ENCODE measurements at regions not wholly inside any gene's neighbourhood (a gene's known extent, or its start where the extent isn't known, plus 50 kb on each side); places are given as distances from the start of the nearest gene placed in this dataset.

DNA sequence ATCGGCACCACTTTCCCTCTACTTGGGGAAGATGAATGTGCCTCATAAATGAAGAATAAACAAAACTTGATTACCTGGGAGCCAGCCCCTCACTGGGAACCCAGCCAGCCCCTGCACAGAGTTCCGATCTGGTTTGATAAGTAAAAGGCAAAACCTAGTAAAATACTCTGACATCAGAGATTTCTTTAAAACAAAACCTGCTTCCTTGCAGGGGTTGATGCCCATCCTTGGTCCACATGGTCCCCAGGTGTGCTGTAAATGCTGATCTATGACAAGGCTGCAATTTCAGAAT is 218.8 kb upstream of the APCDD1 start:
- Histone ChIP-seq H3K4me2 (ENCODE audit: low read length) (no peak overlapping the region), H3K9me2 (ENCODE audit: insufficient read depth) (no peaks in the 10 kb centered on the region), H4K20me1 (ENCODE audit: insufficient read depth) (no peaks in the 10 kb centered on the region), H2AFZ (ENCODE audit: low read depth, low read length, poor library complexity, severe bottlenecking) (no peak overlapping the region), H3K9me3 (ENCODE audit: control insufficient read depth in 1 of 2, insufficient read depth in 1 of 2, low read depth in 1 of 2, low read length in 2 of 2) (no peaks in the 10 kb centered on the region), H3K36me3 (ENCODE audit: control insufficient read depth in 1 of 2, insufficient read depth in 2 of 2, low read length in 2 of 2) (no peaks in the 10 kb centered on the region), H3K4me1 (ENCODE audit: control insufficient read depth in 1 of 2, insufficient read depth in 2 of 2, low read length in 2 of 2) (no peaks in the 10 kb centered on the region), H3K27ac (ENCODE audit: low read depth, low read length) (no peak overlapping the region), H3K9ac (ENCODE audit: low read length) (no peak overlapping the region), H3K4me3 (replicated peaks in 1 of 2; ENCODE audit: low read depth in 1 of 2, low read length in 2 of 2) (no peak overlapping the region), H3K79me2 (ENCODE audit: insufficient read depth, low read length) (no peaks in the 10 kb centered on the region), H3K27me3 (ENCODE audit: insufficient read depth, low read length) (no peaks in the 10 kb centered on the region)
- ChIA-PET RAD21 (ENCODE audit: low non-redundant PET in 1 of 2, low total read pairs in 2 of 2, uncharacterized antibody in 2 of 2, unreplicated experiment in 2 of 2) (no interaction called here), POLR2A (no interaction called here), CTCF (no interaction called here)
- DNase-seq (ENCODE audit: low read depth, low spot score) (no peak), ATAC-seq (no peak)
- no TSS peak for BruUV-seq (replicated peaks)
- TF ChIP-seq, protein P1, sequence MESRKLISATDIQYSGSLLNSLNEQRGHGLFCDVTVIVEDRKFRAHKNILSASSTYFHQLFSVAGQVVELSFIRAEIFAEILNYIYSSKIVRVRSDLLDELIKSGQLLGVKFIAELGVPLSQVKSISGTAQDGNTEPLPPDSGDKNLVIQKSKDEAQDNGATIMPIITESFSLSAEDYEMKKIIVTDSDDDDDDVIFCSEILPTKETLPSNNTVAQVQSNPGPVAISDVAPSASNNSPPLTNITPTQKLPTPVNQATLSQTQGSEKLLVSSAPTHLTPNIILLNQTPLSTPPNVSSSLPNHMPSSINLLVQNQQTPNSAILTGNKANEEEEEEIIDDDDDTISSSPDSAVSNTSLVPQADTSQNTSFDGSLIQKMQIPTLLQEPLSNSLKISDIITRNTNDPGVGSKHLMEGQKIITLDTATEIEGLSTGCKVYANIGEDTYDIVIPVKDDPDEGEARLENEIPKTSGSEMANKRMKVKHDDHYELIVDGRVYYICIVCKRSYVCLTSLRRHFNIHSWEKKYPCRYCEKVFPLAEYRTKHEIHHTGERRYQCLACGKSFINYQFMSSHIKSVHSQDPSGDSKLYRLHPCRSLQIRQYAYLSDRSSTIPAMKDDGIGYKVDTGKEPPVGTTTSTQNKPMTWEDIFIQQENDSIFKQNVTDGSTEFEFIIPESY (IDR thresholded peaks at IDR 0.05; ENCODE audit: extremely low read depth, insufficient replicate concordance, low read length) = no peak
- TF ChIP-seq EZH2 (IDR thresholded peaks at IDR 0.05) = no peak
- TF ChIP-seq ELF1 (IDR thresholded peaks at IDR 0.05; ENCODE audit: borderline replicate concordance, low read depth) = no peak
- TF ChIP-seq, protein P2, sequence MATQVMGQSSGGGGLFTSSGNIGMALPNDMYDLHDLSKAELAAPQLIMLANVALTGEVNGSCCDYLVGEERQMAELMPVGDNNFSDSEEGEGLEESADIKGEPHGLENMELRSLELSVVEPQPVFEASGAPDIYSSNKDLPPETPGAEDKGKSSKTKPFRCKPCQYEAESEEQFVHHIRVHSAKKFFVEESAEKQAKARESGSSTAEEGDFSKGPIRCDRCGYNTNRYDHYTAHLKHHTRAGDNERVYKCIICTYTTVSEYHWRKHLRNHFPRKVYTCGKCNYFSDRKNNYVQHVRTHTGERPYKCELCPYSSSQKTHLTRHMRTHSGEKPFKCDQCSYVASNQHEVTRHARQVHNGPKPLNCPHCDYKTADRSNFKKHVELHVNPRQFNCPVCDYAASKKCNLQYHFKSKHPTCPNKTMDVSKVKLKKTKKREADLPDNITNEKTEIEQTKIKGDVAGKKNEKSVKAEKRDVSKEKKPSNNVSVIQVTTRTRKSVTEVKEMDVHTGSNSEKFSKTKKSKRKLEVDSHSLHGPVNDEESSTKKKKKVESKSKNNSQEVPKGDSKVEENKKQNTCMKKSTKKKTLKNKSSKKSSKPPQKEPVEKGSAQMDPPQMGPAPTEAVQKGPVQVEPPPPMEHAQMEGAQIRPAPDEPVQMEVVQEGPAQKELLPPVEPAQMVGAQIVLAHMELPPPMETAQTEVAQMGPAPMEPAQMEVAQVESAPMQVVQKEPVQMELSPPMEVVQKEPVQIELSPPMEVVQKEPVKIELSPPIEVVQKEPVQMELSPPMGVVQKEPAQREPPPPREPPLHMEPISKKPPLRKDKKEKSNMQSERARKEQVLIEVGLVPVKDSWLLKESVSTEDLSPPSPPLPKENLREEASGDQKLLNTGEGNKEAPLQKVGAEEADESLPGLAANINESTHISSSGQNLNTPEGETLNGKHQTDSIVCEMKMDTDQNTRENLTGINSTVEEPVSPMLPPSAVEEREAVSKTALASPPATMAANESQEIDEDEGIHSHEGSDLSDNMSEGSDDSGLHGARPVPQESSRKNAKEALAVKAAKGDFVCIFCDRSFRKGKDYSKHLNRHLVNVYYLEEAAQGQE (IDR thresholded peaks at IDR 0.05; ENCODE audit: low read depth) = no peak
- no peak for TF ChIP-seq SIN3A (IDR thresholded peaks at IDR 0.05; ENCODE audit: low read depth)
- no peak for TF ChIP-seq SP1 (IDR thresholded peaks at IDR 0.05; ENCODE audit: low read depth)
- no peak for TF ChIP-seq CEBPB (IDR thresholded peaks at IDR 0.05; ENCODE audit: low read depth)
- no peak for TF ChIP-seq SRF (IDR thresholded peaks at IDR 0.05; ENCODE audit: low read depth)
- TF ChIP-seq, protein P3, sequence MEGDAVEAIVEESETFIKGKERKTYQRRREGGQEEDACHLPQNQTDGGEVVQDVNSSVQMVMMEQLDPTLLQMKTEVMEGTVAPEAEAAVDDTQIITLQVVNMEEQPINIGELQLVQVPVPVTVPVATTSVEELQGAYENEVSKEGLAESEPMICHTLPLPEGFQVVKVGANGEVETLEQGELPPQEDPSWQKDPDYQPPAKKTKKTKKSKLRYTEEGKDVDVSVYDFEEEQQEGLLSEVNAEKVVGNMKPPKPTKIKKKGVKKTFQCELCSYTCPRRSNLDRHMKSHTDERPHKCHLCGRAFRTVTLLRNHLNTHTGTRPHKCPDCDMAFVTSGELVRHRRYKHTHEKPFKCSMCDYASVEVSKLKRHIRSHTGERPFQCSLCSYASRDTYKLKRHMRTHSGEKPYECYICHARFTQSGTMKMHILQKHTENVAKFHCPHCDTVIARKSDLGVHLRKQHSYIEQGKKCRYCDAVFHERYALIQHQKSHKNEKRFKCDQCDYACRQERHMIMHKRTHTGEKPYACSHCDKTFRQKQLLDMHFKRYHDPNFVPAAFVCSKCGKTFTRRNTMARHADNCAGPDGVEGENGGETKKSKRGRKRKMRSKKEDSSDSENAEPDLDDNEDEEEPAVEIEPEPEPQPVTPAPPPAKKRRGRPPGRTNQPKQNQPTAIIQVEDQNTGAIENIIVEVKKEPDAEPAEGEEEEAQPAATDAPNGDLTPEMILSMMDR (IDR thresholded peaks at IDR 0.05 in 2 of 3, conservative IDR thresholded peaks at IDR 0.05 in 1 of 3; ENCODE audit: borderline replicate concordance in 1 of 3, insufficient read depth in 1 of 3, low read depth in 2 of 3, low read length in 2 of 3) = no peak
- TF ChIP-seq YY1 (IDR thresholded peaks at IDR 0.05; ENCODE audit: extremely low read depth, insufficient replicate concordance, low read depth, low read length) = no peak
- TF ChIP-seq, protein P4, sequence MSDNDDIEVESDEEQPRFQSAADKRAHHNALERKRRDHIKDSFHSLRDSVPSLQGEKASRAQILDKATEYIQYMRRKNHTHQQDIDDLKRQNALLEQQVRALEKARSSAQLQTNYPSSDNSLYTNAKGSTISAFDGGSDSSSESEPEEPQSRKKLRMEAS (IDR thresholded peaks at IDR 0.05) = no peak
- no peak for TF ChIP-seq CBX3 (IDR thresholded peaks at IDR 0.05; ENCODE audit: low read depth)
- no peak for TF ChIP-seq FOSL1 (IDR thresholded peaks at IDR 0.05; ENCODE audit: low read depth)
- no peak for TF ChIP-seq TCF7L2 (IDR thresholded peaks at IDR 0.05; ENCODE audit: borderline replicate concordance, extremely low read depth, insufficient read depth, insufficient read length)
- TF ChIP-seq EGR1 (IDR thresholded peaks at IDR 0.05; ENCODE audit: low read depth) = no peak
- TF ChIP-seq POLR2A (IDR thresholded peaks at IDR 0.05; ENCODE audit: borderline replicate concordance, extremely low read depth, insufficient read depth, insufficient read length) = no peak
- intact Hi-C loops (cut with micrococcal nuclease) = no loop called here

Data from HCT116 (cell line).